GM21717 (cell line): ENCODE measurements at regions not wholly inside any gene's neighbourhood (a gene's known extent, or its start where the extent isn't known, plus 50 kb on each side); places are given as distances from the start of the nearest gene placed in this dataset.
A peak's percentile ranks its signal among the peaks of the same experiment; 100 is the strongest.

Experiments
- ATAC-seq: cut with Tn5 transposase; IDR thresholded peaks from one replicate; pipeline ENCODE4 v1.9.1; 2021; ENCODE audit warnings: mild to moderate bottlenecking, moderate library complexity; ENCODE audit not compliant: unreplicated experiment

DNA sequence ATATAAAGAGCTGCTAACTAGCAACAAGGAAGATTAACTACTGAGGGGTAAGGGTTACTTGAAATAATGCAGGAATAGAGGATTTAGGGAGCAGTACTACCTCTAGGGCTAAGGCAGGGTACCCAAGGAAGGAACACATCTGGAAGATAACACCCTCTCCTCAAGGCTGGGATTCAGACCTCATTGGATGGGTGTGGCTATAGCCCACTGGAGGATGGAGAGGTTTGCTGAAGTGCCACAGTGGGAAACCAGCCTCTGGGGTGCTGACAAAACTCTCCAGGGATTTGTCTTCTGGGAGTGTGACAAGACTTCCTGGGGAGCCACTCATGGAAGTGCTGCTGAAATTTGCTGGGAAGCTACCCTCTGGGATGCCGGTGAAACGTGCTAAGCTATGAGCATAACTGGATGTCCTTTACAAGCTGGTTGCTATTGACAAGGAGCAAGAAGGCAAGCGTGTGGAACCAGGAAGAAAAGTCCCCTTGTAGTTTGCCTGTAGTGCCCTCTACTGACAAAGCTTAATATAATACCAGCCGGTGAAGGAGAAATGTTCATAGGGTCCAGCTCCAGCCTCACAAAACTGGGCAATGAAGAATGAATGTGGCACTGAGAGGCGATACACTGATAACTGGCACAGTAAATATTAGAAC, 122.8 kb upstream of the USP24 start:
- ATAC-seq, result peak; percentile 57

- ATAC-seq, result no peak
Observed at GRCh38 chr1:55334797-55335196, 119.6 kb upstream of the USP24 start.

GRCh38 chr1:55334160-55334559, 119.0 kb upstream of the USP24 start:
- ATAC-seq, result no peak

DNA sequence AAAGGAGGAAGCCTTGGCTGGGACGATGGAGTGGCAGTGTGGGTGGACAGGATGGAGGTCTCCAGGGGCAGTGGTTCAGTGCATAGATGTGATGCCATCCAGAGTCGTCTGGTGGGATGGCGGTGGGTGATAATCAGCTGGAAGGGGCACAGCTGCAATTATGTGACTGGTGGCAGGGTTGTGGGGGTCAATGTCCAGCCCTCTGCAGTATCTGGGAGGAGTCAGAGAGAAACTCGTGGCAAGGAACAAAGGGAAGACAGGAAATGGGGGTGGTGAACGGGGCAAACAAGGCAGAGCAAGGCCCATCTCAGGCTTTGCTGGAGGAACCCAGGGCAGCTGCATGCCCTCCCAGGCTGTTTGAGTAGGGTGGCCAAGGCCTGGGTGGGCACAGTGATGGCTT, 118.3 kb upstream of the USP24 start:
- no peak for ATAC-seq

GRCh38 chr1:55331351-55331750, 116.2 kb upstream of the USP24 start:
- ATAC-seq, result no peak

DNA sequence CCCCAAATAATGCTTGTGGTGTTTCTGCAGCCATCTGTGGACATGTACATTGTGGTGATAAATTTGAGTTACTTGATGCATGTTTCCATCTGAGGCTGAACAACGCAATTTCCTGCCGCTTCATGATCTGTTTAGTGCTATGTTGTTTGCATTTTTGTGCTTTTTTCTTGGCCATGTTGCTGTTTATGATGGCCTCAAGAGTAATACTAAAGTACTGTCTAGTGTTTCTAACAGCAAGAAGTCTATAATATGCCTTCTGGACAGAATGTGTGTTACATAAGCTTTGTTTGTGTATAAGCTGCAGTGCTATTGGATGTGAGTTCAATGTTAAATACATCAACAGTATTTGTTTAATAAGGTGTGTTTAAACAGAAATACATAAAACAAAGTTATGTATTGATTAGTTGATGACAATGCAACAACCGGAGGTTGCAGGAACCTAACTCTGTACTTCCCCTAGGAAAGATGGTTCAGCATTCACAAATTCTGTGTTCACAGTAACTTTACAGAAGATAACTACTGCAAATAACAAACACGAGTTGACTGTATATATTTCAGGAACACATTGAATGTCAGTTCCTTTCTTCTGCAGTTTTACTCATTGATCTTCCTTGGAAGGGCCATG, 114.8 kb upstream of the USP24 start:
- ATAC-seq, result no peak

GRCh38 chr1:55329091-55329490, 113.9 kb upstream of the USP24 start:
- ATAC-seq, result no peak

- ATAC-seq, result no peak
Observed at GRCh38 chr1:55326496-55327243, 111.5 kb upstream of the USP24 start.

DNA sequence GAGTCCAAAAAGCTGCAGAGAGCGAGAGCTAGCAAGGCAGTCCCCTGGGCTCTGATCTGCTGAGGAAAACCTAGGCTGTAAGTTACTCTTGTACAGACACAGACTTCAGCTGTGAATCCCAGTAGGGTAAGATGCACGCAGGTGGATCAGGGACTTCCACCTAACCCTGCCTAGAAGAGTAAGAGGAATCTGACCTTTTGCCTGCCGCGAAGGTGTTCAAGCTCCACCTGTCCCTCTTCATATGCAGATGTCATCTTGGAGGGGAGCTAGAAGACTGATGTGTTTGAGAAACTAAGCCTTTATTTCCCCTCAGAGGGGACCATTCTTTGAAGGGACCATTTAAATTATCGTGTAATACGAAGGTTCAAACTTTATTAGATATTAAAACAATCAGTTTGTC, 108.6 kb upstream of the USP24 start:
- no peak for ATAC-seq

GRCh38 chr1:55322842-55323241, 107.7 kb upstream of the USP24 start:
- ATAC-seq, result no peak

- ATAC-seq, result no peak
Observed at GRCh38 chr1:55321942-55322341, 106.8 kb upstream of the USP24 start.

- no peak for ATAC-seq
Observed at GRCh38 chr1:55320891-55321290, 105.7 kb upstream of the USP24 start.

- no peak for ATAC-seq
Observed at GRCh38 chr1:55318116-55318817, 103.1 kb upstream of the USP24 start.

GRCh38 chr1:55317673-55318072, 102.5 kb upstream of the USP24 start:
- ATAC-seq, result no peak

DNA sequence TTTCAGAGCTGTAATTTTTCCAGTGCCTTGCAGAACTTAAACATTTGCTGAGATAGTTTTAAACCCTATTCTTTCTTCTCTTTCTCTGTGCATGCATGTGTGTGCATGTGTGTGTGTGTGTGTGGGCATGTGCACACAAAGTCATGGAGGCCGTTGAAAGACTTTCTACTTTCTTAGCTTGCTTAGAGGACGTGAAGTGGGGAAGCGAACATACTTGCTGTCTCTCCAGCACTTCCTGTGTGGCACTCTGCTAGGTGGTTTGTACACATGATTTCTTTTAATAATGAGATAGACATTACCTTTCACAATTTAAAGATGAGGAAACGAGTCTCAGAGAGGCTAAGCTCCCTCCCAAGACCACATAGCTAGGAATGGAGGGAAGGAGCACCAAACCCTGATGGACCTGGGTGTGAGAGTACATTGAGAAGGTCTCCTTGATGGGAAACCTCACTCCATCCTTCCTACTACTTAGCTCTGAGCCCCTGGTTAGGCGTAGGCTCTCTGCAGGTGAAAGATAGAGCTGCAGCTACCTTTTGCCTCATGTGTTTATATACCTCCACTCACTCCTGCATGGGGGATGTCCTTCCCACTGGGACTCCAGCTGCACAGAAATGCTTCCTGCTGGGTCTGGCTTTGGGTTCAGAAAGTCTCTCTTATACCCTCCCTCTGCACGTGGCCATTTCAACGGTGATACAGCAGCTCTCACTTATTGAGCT, 101.9 kb upstream of the USP24 start:
- ATAC-seq, result no peak

- ATAC-seq, result no peak
Observed at GRCh38 chr1:55316502-55316901, 101.3 kb upstream of the USP24 start.

- no peak for ATAC-seq
Observed at GRCh38 chr1:55315552-55315951, 100.4 kb upstream of the USP24 start.

DNA sequence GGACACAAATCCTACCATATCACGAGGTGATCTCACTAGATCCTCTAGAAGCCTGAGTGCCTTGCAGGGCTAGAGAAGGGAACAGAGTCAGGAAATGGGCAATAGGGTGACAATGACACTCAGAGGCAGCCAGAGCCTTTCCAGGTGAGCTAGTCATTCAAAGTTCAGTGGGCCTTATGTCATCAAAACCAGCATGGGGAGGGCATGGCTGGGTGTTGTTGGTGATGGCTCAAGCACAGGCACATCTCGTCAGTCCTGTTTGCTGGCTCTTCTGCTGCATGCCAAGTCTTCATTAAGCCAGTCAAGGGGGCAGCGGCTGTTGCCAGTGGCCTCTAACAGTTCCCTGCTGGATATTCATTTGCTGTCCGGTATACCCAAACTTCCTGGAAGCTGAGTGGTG, 99.6 kb upstream of the USP24 start:
- no peak for ATAC-seq

DNA sequence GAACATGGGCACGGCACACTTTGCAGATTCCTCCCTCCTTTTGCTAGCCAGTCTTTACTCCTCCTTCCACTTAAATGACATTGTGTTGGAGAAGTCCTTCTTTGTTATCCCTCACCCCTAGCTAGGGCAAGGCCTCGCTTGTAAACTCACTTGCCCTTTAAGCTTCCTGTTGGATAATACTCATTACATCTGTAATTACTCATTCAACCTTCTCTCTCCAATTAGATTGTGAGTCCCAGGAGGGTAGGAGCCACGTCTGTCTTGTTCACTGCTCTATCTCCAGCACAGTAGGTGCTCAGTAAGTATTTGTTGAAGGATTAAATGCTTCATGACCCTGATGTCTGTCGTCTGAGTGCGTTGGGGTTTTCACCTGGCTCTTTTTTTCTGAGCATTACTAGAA, 98.7 kb upstream of the USP24 start:
- ATAC-seq, result no peak

GRCh38 chr1:55311979-55312378, 96.8 kb upstream of the USP24 start:
- no peak for ATAC-seq

DNA sequence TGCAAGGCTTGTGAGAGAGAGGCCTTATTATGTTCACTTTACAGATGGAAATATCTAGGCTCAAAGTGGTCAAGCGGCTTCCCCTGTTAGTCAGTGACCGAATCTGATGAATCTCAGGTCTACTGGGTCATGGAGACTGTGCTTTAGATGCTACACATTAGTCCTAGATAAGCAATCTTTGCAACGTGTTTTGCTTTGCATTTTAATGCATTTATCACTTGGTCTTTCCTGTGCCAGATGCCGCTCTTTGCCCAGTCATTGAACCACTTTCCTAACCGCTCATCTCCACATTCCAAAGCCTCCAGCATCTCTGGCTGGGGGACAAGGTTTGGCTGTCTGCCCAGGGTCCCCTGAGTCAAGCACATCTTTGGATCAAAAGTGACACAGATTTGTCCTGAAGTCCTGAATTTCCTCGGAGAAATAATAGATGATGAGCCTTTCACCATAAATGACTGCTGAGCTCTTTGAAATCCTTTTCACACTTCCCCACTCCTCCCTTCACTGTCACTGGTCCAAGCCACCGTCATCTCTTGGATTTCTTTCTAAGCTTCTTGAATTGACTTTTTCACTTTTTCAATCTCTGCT, 96.0 kb upstream of the USP24 start:
- ATAC-seq, result no peak
